Stomach (tissue), 8 donors: ENCODE measurements at regions not wholly inside any gene's neighbourhood (a gene's known extent, or its start where the extent isn't known, plus 50 kb on each side); places are given as distances from the start of the nearest gene placed in this dataset.
"Not testable (repeated sequence)": the region's sequence is repeated elsewhere in the genome, so short reads cannot be mapped to it uniquely, and the experiment has no call there.

ENCODE experiments used
- DNase-seq, 2 donors: peaks; one replicate each; pipeline versions ENCODE4 v3.0.0 to v3.0.0-alpha.2; 2013 to 2019
- H3K27ac ChIP-seq, 5 donors: fragments of 200-600 bp in 4 of 5; sonication (generic) in 4 of 5; one replicate each; pipeline ENCODE4 v1.5.1; 2013 to 2019; ENCODE audit warnings: mild to moderate bottlenecking in 1 of 5, moderate library complexity in 1 of 5
- H3K27me3 ChIP-seq, 3 donors: fragments of 200-600 bp; sonication (generic); one replicate each; pipeline ENCODE4 v1.5.1; 2017 to 2019; ENCODE audit warnings: mixed run types in 1 of 3
- H3K36me3 ChIP-seq, 4 donors: fragments of 200-600 bp; sonication (generic); 1 replicate in 3 of 4; 2 replicates in 1 of 4; pipeline ENCODE4 v1.5.1; 2016 to 2019
- H3K4me1 ChIP-seq, 4 donors: fragments of 200-600 bp; sonication (generic); one replicate each; pipeline ENCODE4 v1.5.1; 2016 to 2019
- H3K4me3 ChIP-seq, 4 donors: fragments of 200-600 bp; sonication (generic) in 3 of 4; one replicate each; pipeline ENCODE4 v1.5.1; 2016 to 2019; ENCODE audit warnings: mild to moderate bottlenecking in 1 of 4
- H3K9me3 ChIP-seq, 4 donors: fragments of 200-600 bp; sonication (generic); one replicate each; pipeline ENCODE4 v1.5.1; 2016 to 2019
- EP300 ChIP-seq: sonication (generic); formaldehyde crosslinking; IDR thresholded peaks from one replicate; pipeline ENCODE4 v1.6.1; 2017; ENCODE audit warnings: antibody characterized with exemption
- POLR2A ChIP-seq, 4 donors: fragments of 450-650 bp; IDR thresholded peaks; one replicate each; pipeline ENCODE4 v1.6.1; 2016; ENCODE audit warnings: antibody characterized with exemption in 4 of 4, control low read depth in 2 of 4, mild to moderate bottlenecking in 1 of 4, moderate library complexity in 1 of 4
- POLR2AphosphoS5 ChIP-seq, 3 donors: sonication (generic); formaldehyde crosslinking; IDR thresholded peaks; one replicate each; pipeline ENCODE4 v1.6.1; 2016; ENCODE audit warnings: antibody characterized with exemption in 3 of 3
- WGBS, 5 donors: extraction: QIAGEN DNeasy Blood & Tissue Kit in 3 of 5; methylation state at CpG; one replicate each; pipeline versions ENCODE4 v1.1.5 to v1.1.7; 2013 to 2018; 5-methylcytosine and 5-hydroxymethylcytosine counted together
- intact Hi-C: fragments of 100-400 bp; cut with DNase I; formaldehyde crosslinking; loops from one replicate; pipeline ENCODE4 v1.15.1; 2023; ENCODE audit warnings: low total_unique reads
- TF ChIP-seq, protein P1 (sequence below), 7 experiments: fragments of 450-650 bp in 4 of 7; fragments of 200-600 bp in 3 of 7; sonication (generic) in 3 of 7; IDR thresholded peaks; one replicate each; pipeline ENCODE4 v1.5.1; 2016 to 2019; ENCODE audit warnings: antibody characterized with exemption in 7 of 7, control low read depth in 2 of 7, mild to moderate bottlenecking in 1 of 7
- donor health status: healthy with polysubstance abuse.
- donor health status: Bipolar disorder and iron deficiency.
- donor health status: healthy.

DNA sequence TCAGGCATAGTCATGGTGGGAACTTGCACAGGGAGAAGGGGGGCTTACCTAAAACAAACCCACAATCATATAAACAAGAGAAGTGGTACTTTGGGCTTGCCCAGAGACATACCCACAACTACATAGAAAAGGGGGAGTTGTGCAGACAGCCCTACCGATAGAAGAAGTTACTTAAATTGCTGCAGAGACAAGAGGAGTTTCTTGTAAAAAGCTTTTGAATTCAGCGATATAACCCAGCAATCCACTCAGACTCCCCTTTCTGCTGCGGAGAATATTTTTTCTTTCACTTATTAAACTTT lies 164.0 kb upstream of the ETV3 start:
- H3K4me3 ChIP-seq = no peak overlapping the region
- TF ChIP-seq, protein P1, sequence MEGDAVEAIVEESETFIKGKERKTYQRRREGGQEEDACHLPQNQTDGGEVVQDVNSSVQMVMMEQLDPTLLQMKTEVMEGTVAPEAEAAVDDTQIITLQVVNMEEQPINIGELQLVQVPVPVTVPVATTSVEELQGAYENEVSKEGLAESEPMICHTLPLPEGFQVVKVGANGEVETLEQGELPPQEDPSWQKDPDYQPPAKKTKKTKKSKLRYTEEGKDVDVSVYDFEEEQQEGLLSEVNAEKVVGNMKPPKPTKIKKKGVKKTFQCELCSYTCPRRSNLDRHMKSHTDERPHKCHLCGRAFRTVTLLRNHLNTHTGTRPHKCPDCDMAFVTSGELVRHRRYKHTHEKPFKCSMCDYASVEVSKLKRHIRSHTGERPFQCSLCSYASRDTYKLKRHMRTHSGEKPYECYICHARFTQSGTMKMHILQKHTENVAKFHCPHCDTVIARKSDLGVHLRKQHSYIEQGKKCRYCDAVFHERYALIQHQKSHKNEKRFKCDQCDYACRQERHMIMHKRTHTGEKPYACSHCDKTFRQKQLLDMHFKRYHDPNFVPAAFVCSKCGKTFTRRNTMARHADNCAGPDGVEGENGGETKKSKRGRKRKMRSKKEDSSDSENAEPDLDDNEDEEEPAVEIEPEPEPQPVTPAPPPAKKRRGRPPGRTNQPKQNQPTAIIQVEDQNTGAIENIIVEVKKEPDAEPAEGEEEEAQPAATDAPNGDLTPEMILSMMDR (IDR thresholded peaks at IDR 0.05) = no peak
- TF ChIP-seq EP300 (no peak), POLR2AphosphoS5 (IDR thresholded peaks at IDR 0.05) (no peak), POLR2A (IDR thresholded peaks at IDR 0.05) (no peak)
- H3K4me1 ChIP-seq = no peaks in the 10 kb centered on the region
- 77 to 88% (median 83%) methylated on average over 3 of the region's 3 CpGs for WGBS, 5 donors
- H3K27ac ChIP-seq = no peak overlapping the region
- H3K36me3 ChIP-seq = no peaks in the 10 kb centered on the region
- no peaks in the 10 kb centered on the region for H3K27me3 ChIP-seq
- intact Hi-C loops = no loop called here
- no peaks in the 10 kb centered on the region for H3K9me3 ChIP-seq
- DNase-seq = no peak

DNA sequence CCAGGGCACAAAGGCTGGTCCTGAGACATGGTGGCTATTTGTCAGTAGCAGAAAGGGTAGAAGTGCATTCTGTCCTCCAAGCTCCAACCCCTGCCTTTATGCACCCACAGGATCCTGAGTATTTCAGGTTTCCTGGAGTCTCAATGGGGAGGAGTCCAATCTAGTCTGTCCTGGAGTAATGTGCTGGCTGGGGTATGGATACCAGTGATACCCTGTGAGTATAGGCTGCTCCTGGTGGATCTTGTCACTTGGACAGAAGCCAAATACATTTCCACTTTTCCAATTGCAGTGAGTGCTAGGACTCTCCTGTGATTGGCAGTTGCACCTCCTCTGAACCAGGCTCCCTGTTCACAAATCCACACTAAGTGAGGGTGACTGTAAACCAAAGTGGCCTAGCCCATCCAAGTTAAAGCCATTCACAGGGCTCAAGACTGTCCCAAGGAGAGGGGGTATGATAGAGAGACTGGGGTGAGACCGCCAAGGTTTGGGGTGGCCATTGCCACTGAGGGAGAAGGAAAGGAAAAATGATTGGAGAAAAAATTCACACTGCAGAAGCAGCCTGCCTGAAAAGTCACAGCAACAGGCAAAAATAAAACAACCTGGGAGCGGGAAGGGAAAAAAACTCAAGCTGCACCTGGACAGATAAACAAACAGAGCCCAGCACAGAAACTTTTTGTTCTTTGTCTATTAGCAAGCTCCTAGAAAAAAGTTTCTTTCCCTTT lies 163.4 kb upstream of the ETV3 start:
- DNase-seq = peak in 1 of 2 donors; percentile 21
- no peak for TF ChIP-seq POLR2AphosphoS5 (IDR thresholded peaks at IDR 0.05)
- Histone ChIP-seq H3K36me3 (no peaks in the 10 kb centered on the region), H3K27ac (no peak overlapping the region), H3K4me1 (no peaks in the 10 kb centered on the region), H3K27me3 (no peaks in the 10 kb centered on the region), H3K9me3 (no peaks in the 10 kb centered on the region), H3K4me3 (no peak overlapping the region)
- intact Hi-C loops = no loop called here
- 57 to 66% (median 61%) methylated on average over 2 of the region's 2 CpGs for WGBS, 5 donors

DNA sequence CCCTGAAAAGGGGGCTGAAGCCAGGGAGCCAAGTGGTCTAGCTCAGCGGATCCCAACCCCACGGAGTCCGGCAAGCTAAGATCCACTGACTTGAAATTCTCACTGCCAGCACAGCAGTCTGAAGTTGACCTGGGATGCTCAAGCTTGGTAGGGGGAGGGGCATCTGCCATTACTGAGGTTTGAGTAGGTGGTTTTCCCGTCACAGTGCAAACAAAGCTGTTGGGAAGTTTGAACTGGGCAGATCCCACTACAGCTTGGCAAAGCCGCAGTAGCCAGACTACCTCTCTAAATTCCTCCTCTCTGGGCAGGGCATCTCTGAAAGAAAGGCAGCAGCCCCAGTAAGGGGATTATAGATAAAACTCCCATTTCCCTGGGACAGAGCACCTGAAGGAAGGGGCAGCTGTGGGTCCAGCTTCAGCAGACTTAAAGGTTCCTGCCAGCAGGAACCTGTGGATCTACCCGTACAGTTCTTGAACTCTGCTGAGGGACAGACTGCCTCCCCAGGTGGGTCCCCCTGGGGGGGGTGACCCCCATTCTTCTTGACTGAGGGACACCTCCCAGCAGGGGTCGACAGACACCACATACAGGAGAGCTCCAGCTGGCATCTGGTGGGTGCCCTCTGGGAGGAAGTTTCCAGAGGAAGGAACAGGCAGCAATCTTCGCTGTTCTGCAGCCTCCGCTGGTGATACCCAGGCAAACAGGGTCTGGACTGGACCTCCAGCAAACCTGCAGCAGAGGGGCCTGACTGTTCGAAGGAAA lies 156.4 kb upstream of the ETV3 start:
- H3K4me3 ChIP-seq, H3K27me3 ChIP-seq, H3K4me1 ChIP-seq, intact Hi-C loops, H3K36me3 ChIP-seq, DNase-seq, H3K9me3 ChIP-seq, H3K27ac ChIP-seq: not testable (repeated sequence)
- 84 to 90% (median 89%) methylated on average over 10 of the region's 10 CpGs for WGBS, 5 donors

DNA sequence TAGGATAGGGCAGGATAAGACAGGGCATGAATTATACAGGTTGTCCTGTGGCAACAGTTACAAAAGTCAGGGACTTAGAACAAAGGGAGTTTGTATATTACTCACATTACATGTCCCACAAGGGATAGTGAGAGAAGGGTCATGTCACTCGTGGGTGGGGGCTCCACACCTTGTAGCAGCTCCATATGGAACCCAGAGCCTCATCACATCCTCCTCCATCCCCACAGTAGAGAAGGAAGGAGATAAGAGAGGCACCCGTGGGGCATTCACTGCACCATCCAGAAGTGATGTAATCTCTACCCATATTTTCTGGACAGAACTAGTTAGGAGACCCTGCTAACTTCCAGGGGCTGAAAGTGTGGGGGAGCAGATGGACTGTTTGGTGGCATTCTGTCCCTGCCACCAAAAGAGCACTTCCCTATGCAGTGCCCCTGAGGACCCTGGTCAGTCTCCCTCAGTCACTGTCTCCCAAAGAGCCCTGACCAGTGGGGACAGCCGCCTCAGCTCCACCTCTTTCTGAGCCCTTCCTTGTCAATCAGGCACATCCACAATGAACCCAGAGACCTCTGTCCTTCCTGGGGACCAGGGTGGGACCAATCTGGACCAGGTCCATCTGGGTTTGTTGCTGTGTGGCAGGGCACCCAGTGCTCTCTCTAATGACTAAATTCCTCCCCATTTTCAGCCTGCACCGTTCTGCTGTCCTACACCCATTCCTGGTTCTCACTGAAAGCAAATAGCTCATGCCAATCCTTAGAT lies 154.8 kb upstream of the ETV3 start:
- no peak for TF ChIP-seq POLR2A (IDR thresholded peaks at IDR 0.05)
- Histone ChIP-seq H3K9me3 (no peaks in the 10 kb centered on the region), H3K36me3 (no peaks in the 10 kb centered on the region), H3K27me3 (no peaks in the 10 kb centered on the region), H3K4me3 (no peak overlapping the region), H3K27ac (no peak overlapping the region), H3K4me1 (peaks cover 0 to 3% (median 0%) of the 10 kb centered on the region in 4 donors)
- DNase-seq = no peak
- intact Hi-C loops = no loop called here
- WGBS, 5 donors = 41 to 63% (median 47%) methylated on average over 4 of the region's 4 CpGs

DNA sequence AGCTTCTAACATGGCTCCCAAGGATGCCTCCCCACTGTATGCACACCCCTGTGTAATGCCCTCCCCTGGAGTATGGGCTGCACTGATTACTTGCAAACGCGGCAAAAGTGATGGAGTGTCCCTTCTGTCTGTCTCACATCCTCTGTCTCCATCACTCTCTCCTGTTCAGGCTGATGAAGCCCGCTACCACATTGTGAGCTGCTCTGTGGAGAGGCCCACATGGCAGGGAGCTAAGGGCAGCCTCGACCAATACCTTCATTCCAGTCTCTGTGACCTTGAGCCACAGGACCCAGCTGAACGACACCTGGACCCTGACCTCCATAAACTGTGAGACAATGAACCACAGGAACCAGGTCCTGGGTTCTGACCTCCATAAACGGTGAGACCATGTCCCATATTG lies 154.1 kb upstream of the ETV3 start:
- no peaks in the 10 kb centered on the region for H3K36me3 ChIP-seq
- TF ChIP-seq POLR2A (IDR thresholded peaks at IDR 0.05) = no peak
- TF ChIP-seq EP300 = no peak
- no peak for TF ChIP-seq POLR2AphosphoS5 (IDR thresholded peaks at IDR 0.05)
- TF ChIP-seq, protein P1 (IDR thresholded peaks at IDR 0.05) = no peak
- H3K9me3 ChIP-seq = no peaks in the 10 kb centered on the region
- no peak for DNase-seq
- no peaks in the 10 kb centered on the region for H3K27me3 ChIP-seq
- intact Hi-C loops = no loop called here
- H3K4me3 ChIP-seq = no peak overlapping the region
- 82 to 88% (median 83%) methylated on average over 6 of the region's 6 CpGs for WGBS, 5 donors
- no peak overlapping the region for H3K27ac ChIP-seq
- peaks cover 0 to 3% (median 0%) of the 10 kb centered on the region in 4 donors for H3K4me1 ChIP-seq
